ENCODE measurements at regions not wholly inside any gene's neighbourhood (a gene's known extent, or its start where the extent isn't known, plus 50 kb on each side); places are given as distances from the start of the nearest gene placed in this dataset.
"Not testable (repeated sequence)": the region's sequence is repeated elsewhere in the genome, so short reads cannot be mapped to it uniquely, and the experiment has no call there.

- TF ChIP-seq, protein P1, sequence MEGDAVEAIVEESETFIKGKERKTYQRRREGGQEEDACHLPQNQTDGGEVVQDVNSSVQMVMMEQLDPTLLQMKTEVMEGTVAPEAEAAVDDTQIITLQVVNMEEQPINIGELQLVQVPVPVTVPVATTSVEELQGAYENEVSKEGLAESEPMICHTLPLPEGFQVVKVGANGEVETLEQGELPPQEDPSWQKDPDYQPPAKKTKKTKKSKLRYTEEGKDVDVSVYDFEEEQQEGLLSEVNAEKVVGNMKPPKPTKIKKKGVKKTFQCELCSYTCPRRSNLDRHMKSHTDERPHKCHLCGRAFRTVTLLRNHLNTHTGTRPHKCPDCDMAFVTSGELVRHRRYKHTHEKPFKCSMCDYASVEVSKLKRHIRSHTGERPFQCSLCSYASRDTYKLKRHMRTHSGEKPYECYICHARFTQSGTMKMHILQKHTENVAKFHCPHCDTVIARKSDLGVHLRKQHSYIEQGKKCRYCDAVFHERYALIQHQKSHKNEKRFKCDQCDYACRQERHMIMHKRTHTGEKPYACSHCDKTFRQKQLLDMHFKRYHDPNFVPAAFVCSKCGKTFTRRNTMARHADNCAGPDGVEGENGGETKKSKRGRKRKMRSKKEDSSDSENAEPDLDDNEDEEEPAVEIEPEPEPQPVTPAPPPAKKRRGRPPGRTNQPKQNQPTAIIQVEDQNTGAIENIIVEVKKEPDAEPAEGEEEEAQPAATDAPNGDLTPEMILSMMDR (conservative IDR thresholded peaks at IDR 0.05; ENCODE audit: low read depth, low read length): no peak
- no peak for DNase-seq (ENCODE audit: low read depth)
- no peak overlapping the region for H3K4me3 ChIP-seq (ENCODE audit: low read length)
These were observed 110.8 kb downstream of the TDRD15 start for GRCh38 chr2:21234464-21235120.

DNA sequence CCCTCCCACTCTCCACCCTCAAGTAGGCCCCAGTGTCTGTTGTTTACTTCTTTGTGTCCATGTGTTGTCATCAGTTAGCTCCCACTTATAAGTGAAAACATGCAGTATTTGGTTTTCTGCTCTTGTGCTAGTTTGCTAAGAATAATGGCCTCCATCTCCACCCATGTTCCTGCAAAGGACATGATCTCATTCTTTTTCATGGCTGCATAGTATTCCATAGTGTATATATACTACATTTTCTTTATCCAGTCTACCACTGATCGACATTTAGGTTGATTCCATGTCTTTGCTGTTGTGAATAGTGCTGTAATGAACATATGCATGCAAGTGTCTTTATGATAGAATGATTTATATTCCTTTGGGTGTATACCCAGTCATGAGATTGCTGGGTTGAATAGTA is 116.0 kb downstream of the TDRD15 start:
- H3K4me3 ChIP-seq (ENCODE audit: low read length); DNase-seq (ENCODE audit: low read depth): not testable (repeated sequence)

- no peak overlapping the region for H3K4me3 ChIP-seq (ENCODE audit: low read length)
- TF ChIP-seq, protein P1 (conservative IDR thresholded peaks at IDR 0.05; ENCODE audit: low read depth, low read length): no peak
- DNase-seq (ENCODE audit: low read depth): no peak
These were observed 120.4 kb downstream of the TDRD15 start for GRCh38 chr2:21244161-21244560.

- TF ChIP-seq, protein P1 (conservative IDR thresholded peaks at IDR 0.05; ENCODE audit: low read depth, low read length): no peak
- no peak overlapping the region for H3K4me3 ChIP-seq (ENCODE audit: low read length)
- no peak for DNase-seq (ENCODE audit: low read depth)
These were observed 121.8 kb downstream of the TDRD15 start for GRCh38 chr2:21245565-21245964.

DNA sequence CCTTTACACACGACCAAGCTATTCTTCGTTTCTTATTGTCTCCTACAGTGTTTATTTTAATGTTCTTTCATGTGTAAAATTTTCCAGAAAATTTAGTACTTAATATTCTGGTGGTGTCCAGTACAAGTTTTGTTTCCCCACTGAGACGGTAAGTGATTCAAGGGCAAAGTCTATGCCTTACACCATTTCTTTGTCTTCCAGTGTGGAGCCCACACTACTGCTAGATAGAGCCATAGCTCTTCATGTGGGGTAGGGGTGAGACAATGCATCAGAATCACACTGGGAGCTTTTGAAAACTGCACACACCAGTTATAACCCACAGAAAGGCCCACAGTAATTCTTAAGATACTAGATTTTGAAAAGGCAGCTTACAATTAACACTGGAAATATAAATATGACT is 125.6 kb downstream of the TDRD15 start:
- TF ChIP-seq, protein P1 (conservative IDR thresholded peaks at IDR 0.05; ENCODE audit: low read depth, low read length): no peak
- H3K4me3 ChIP-seq (ENCODE audit: low read length): no peak overlapping the region
- DNase-seq (ENCODE audit: low read depth): no peak

GRCh38 chr2:21250673-21251072 is 126.9 kb downstream of the TDRD15 start:
- TF ChIP-seq, protein P1 (conservative IDR thresholded peaks at IDR 0.05; ENCODE audit: low read depth, low read length): no peak
- no peak overlapping the region for H3K4me3 ChIP-seq (ENCODE audit: low read length)
- no peak for DNase-seq (ENCODE audit: low read depth)

DNA sequence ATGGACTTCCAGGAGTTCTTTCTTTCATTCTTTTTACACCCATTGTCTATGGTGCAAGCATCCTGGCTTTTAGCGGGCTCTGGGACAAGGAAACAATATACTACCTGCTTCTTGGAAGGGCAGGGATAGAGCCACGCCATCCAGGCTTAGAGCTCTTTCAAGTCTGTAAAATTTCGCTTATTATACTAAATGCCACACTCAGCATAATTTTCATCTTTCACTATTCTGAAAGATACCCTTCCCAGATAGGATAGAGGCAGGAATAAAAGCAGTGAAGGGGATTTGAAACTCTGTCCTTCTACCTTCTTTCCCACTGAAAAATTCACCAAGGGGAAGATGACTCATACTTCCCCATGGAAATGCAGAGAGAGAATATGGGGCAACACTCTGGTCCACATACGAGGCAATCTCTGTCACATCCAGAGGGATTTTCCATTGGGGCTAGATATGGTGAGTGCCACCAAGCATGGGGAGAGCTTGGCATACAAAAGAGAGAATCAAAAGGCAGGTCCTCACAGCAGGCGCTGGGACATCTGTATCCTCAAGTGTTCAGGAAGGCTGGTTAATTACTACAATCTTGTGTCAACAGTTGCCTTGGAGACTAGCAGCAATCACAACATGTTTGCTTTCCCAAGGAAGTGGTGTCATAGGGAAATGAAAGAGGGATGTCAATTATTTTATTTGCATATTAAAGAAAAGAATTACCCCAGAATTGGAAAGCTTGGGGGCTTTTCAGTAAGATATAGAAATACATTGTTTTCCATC is 127.6 kb downstream of the TDRD15 start:
- DNase-seq (ENCODE audit: low read depth): no peak
- TF ChIP-seq, protein P1 (conservative IDR thresholded peaks at IDR 0.05; ENCODE audit: low read depth, low read length): no peak
- H3K4me3 ChIP-seq (ENCODE audit: low read length): no peak overlapping the region

Data from retinal pigment epithelial cell (primary cell).